NT2/D1 (cell line): ENCODE measurements at regions not wholly inside any gene's neighbourhood (a gene's known extent, or its start where the extent isn't known, plus 50 kb on each side); places are given as distances from the start of the nearest gene placed in this dataset.

Source experiments
- DNase-seq: peaks from one replicate; pipeline ENCODE4 v3.0.0-alpha.2; 2011; ENCODE audit warnings: low read depth, low spot score
- H3K27me3 ChIP-seq: 2 replicates; pipeline ENCODE4 v1.6.0; 2011; ENCODE audit warnings: mild to moderate bottlenecking; ENCODE audit not compliant: insufficient read length, insufficient read depth
- H3K36me3 ChIP-seq: 2 replicates; pipeline ENCODE4 v1.6.1; 2011; ENCODE audit warnings: mild to moderate bottlenecking, low read length, mixed read lengths; ENCODE audit not compliant: insufficient read depth, insufficient read length
- H3K4me1 ChIP-seq: 2 replicates; pipeline ENCODE4 v1.5.1; 2011; ENCODE audit not compliant: insufficient read depth, insufficient read length
- H3K4me3 ChIP-seq: 2 replicates; pipeline ENCODE4 v1.5.1; 2011; ENCODE audit warnings: low read depth; ENCODE audit not compliant: insufficient read length
- H3K9ac ChIP-seq: 2 replicates; pipeline ENCODE4 v1.6.0; 2011; ENCODE audit warnings: low read depth; ENCODE audit not compliant: insufficient read length
- H3K9me3 ChIP-seq: 2 replicates; pipeline ENCODE4 v1.5.1; 2011; ENCODE audit warnings: mild to moderate bottlenecking, low read length; ENCODE audit not compliant: insufficient read depth
- SUZ12 ChIP-seq: IDR thresholded peaks from 2 replicates; pipeline ENCODE4 v1.6.1; 2011; ENCODE audit not compliant: insufficient read length, insufficient read depth; ENCODE audit errors: extremely low read depth
- YY1 ChIP-seq: IDR thresholded peaks from 2 replicates; pipeline ENCODE4 v1.6.1; 2011; ENCODE audit not compliant: insufficient read length, insufficient read depth
- ZNF274 ChIP-seq: IDR thresholded peaks from 2 replicates; pipeline ENCODE4 v1.6.1; 2011; ENCODE audit warnings: mild to moderate bottlenecking, low read depth, low read length

DNA sequence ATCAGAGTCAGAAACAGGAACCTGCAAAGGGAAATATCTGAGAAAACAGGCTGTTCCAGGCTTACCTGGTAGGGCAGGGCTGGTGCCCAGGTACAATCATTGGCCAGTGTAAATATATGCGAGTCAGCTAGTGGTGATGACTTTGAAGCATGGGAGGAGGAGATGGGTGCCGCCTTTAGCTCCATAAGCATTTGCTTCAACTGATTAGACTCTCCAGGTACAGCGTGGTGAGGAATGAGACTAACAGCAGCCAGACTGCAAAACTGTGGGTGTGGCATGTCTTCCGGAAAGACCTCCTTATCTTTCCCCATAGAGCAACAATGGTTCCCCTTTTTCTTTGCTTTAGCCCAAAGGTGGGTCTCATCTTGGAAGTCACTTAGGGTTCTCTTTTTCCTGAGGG lies 137.2 kb downstream of the LRIG2 start:
- TF ChIP-seq SUZ12 (no peak), ZNF274 (no peak)
- Histone ChIP-seq H3K4me3 (no peak overlapping the region), H3K36me3 (no peaks in the 10 kb centered on the region), H3K27me3 (no peaks in the 10 kb centered on the region), H3K4me1 (no peaks in the 10 kb centered on the region), H3K9ac (no peak overlapping the region), H3K9me3 (peaks cover 27% of the 10 kb centered on the region; the same call in 1 of the 2 replicates)
- no peak for DNase-seq

DNA sequence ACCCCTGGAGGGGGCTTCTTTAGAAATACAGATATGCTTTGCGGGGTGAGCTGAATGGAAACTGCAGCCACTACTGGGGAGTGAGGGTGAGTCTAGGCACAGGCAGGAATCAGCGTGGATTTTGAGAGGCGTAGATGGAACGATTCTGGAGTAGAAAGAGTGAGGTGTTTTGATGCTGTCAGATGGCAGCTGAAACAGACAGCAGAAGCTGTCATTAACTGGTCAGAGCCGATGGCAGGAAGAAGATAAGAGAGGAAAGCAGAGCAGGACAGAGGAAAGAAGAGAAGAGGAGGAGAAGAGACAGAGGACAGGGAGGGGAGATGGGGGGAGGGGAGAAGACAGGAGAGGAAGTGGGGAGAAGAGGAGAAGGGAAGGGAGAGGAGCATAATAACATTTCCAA lies 138.5 kb downstream of the LRIG2 start:
- no peak overlapping the region for H3K4me3 ChIP-seq
- H3K4me1 ChIP-seq = no peaks in the 10 kb centered on the region
- TF ChIP-seq YY1 = no peak
- no peak for TF ChIP-seq SUZ12
- no peak for TF ChIP-seq ZNF274
- no peaks in the 10 kb centered on the region for H3K27me3 ChIP-seq
- peaks cover 37% of the 10 kb centered on the region; the same call in 1 of the 2 replicates for H3K9me3 ChIP-seq
- no peaks in the 10 kb centered on the region for H3K36me3 ChIP-seq
- DNase-seq = no peak
- no peak overlapping the region for H3K9ac ChIP-seq

DNA sequence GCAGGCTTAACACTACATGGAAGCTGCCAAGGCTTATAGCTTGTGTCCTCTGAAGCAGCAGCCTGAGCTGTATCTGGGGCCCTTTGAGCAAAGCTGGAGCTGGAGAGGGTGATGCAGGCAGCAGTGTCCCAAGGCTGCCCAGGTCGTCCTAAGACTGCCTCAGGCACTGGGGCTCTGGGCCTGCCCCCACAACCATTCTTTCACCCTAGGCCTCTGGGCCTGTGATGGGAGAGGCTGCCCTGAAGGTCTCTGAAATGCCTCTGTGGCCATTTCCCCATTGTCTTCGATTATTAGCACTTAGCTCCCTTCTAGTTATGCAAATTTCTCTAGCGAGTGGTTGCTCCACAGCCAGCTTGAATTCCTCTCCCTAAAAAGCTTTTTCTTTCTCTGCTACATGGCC lies 142.0 kb downstream of the LRIG2 start:
- no peak overlapping the region for H3K4me3 ChIP-seq
- no peak for DNase-seq
- H3K9me3 ChIP-seq = peaks cover 37% of the 10 kb centered on the region; the same call in 1 of the 2 replicates
- H3K36me3 ChIP-seq = no peaks in the 10 kb centered on the region
- TF ChIP-seq SUZ12 (no peak), ZNF274 (no peak), YY1 (no peak)
- no peaks in the 10 kb centered on the region for H3K27me3 ChIP-seq
- peaks cover 2% of the 10 kb centered on the region for H3K4me1 ChIP-seq
- H3K9ac ChIP-seq = no peak overlapping the region

DNA sequence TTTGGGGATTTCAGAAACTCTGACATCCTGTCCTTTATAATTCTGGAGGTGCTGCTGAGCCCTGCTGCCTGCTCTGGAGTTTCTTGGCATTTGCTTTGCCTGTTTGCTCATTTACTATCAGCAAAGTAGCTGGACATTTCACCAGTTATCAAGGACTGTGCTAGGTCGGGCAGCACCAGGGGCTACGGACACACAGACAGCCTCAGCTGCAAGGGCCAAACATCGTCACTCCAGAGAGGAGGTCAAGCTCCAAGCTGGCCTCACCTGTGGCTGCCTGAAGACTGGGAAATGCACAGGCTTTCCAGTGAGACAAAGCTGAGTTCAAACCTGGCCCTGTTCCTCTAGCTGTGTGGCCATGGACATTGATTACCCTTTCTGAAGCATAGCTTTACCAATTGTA lies 143.7 kb downstream of the LRIG2 start:
- Histone ChIP-seq H3K9ac (no peak overlapping the region), H3K4me3 (no peak overlapping the region), H3K9me3 (peaks cover 37% of the 10 kb centered on the region; the same call in 1 of the 2 replicates), H3K27me3 (no peaks in the 10 kb centered on the region), H3K36me3 (no peaks in the 10 kb centered on the region), H3K4me1 (peaks cover 2% of the 10 kb centered on the region)
- DNase-seq = no peak
- TF ChIP-seq ZNF274 = no peak

DNA sequence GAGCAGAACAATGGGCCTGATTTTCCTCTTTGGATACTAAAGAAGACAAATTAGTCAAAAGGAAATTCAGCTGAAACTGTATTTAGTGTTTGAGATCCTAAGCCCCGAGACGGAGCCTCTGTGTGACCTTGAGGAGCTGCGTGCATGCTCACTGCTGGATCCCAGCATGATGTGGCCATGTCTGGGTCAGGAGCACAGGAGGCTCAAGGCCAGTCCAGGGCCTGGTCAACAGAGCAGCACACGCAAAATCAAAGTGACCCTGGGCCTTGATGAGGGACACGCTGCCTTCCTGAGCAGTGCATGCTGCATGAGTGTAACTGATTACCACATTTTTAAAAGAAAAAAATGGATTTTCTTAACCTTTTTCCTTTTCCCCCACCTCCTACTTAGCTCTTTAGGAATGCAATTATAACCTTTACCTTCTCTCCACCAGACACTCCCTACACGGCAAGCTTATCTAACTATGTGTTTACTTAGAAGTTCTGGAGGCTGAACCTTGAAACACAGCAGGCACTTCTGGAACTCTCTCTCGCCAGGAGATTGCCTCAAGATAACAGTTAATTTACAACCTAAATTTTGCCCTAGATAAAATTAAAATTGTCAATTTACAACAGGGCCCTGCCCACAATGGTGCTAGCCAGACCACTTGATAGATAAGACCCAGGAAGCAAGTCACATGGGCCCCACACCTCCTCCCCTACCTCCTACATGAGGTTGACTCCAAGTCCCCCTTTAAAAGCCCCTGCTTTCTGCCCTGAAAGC lies 144.6 kb downstream of the LRIG2 start:
- DNase-seq = no peak
- Histone ChIP-seq H3K4me1 (peaks cover 2% of the 10 kb centered on the region), H3K27me3 (no peaks in the 10 kb centered on the region), H3K36me3 (no peaks in the 10 kb centered on the region), H3K9me3 (peaks cover 36% of the 10 kb centered on the region; the same call in 1 of the 2 replicates), H3K4me3 (no peak overlapping the region), H3K9ac (no peak overlapping the region)
- TF ChIP-seq SUZ12 (no peak), YY1 (no peak), ZNF274 (no peak)

DNA sequence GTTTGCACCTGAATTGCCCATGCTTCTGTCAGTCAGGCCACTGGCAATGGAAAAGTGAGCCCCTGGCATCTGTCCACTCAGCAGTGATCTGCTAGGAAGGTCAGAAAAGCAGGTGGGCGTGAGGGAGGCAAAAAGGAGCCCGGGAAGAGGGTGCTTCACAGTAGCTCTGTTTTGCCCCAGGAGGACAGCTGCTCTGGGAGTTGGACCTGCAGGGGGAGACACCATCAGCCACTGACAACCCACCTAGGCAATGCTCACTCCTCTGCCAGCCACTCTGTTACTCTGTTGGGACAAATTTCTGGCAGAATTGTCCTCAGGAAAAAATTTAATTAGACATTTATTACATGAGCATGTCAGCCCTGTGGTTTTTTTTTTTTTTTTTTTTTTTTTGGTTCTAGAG lies 146.4 kb downstream of the LRIG2 start:
- peaks cover 18% of the 10 kb centered on the region; the same call in 1 of the 2 replicates for H3K9me3 ChIP-seq
- TF ChIP-seq SUZ12 (no peak), YY1 (no peak), ZNF274 (no peak)
- no peaks in the 10 kb centered on the region for H3K27me3 ChIP-seq
- H3K36me3 ChIP-seq = no peaks in the 10 kb centered on the region
- no peak for DNase-seq
- H3K4me1 ChIP-seq = peaks cover 5% of the 10 kb centered on the region
- no peak overlapping the region for H3K9ac ChIP-seq
- H3K4me3 ChIP-seq = no peak overlapping the region

DNA sequence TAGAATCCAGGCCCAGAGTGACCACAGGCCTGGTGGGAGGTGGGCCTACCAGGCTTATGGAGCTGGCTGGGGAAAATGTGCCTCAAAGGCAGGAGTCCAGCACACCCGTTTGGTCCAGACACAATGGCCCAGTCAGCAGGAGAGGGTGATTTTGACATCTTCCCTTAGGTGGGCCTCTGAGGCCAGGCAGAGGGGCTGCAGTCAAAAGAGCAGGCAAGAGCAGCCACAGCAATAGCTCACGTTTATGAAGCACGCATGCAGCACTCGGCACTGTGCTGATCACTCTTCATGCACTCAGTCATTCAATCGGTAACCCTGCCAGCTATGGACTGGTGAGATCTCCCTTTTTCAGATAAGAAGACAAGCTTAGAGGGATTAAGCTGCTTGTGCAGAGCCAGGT lies 146.8 kb downstream of the LRIG2 start:
- TF ChIP-seq YY1 = no peak
- TF ChIP-seq ZNF274 = no peak
- no peak for TF ChIP-seq SUZ12
- Histone ChIP-seq H3K4me1 (peaks cover 5% of the 10 kb centered on the region), H3K9ac (no peak overlapping the region), H3K27me3 (no peaks in the 10 kb centered on the region), H3K9me3 (peaks cover 14% of the 10 kb centered on the region; the same call in 1 of the 2 replicates), H3K36me3 (no peaks in the 10 kb centered on the region), H3K4me3 (no peak overlapping the region)
- no peak for DNase-seq
